ENCODE measurements at regions not wholly inside any gene's neighbourhood (a gene's known extent, or its start where the extent isn't known, plus 50 kb on each side); places are given as distances from the start of the nearest gene placed in this dataset.

DNA sequence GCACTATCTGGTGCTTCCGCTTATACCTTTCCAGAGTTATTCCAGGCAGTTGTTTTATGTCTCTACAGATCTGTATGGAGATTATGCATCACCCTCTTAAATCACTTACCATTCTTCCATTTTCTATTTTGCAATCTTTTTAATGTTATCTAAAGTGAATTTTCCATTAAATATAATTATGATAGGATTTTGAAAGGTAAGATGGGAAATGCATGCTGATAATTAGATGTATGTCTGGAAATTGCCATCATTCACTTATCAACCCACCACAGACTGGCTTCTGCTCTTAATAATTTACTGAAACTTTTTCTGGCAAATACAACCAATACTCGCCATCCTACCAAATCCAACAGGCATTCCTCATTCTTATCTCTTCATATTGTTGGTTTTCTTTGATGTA, 227.4 kb upstream of the MC4R start:
- intact Hi-C loops (cut with micrococcal nuclease): no loop called here
- Histone ChIP-seq H3K9me1 (ENCODE audit: insufficient read depth, low read length) (no peaks in the 10 kb centered on the region), H3K79me1 (ENCODE audit: low read depth in 1 of 2, low read length in 2 of 2) (no peaks in the 10 kb centered on the region)

More for the DNA sequence above, 227.4 kb upstream of the MC4R start:
- Histone ChIP-seq H3K18ac (ENCODE audit: low read depth, low read length) (no peak overlapping the region), H3K14ac (replicated peaks; ENCODE audit: low read depth, low read length) (no peak overlapping the region), H3K56ac (ENCODE audit: extremely low read depth, insufficient read depth, low read length) (no peak overlapping the region), H2AFZ (replicated peaks; ENCODE audit: low read length, poor library complexity) (no peak overlapping the region), H4K5ac (ENCODE audit: low read depth, low read length) (no peak overlapping the region), H2AK5ac (ENCODE audit: low read depth, low read length) (no peak overlapping the region), H4K91ac (ENCODE audit: insufficient read depth, low read depth, low read length) (no peak overlapping the region), H3K4me2 (ENCODE audit: low read depth, low read length) (no peak overlapping the region), H2AK9ac (replicated peaks; ENCODE audit: low read depth, low read length, poor library complexity) (no peak overlapping the region), H4K8ac (ENCODE audit: low read depth in 2 of 2, low read length in 2 of 2) (no peak overlapping the region), H3K9ac (ENCODE audit: low read depth, low read length) (no peak overlapping the region), H3K23ac (ENCODE audit: low read depth, low read length) (no peak overlapping the region), H3K4me1 (ENCODE audit: control insufficient read depth, insufficient read depth, low read length) (no peaks in the 10 kb centered on the region), H3K4ac (ENCODE audit: low read depth, low read length) (no peak overlapping the region), H3K27ac (ENCODE audit: insufficient read depth, low read length) (no peak overlapping the region), H3K9me3 (ENCODE audit: control insufficient read depth, insufficient read depth, low read length) (no peaks in the 10 kb centered on the region), H2BK120ac (ENCODE audit: low read depth, low read length) (no peak overlapping the region), H2BK20ac (ENCODE audit: low read depth, low read length) (no peak overlapping the region), H4K20me1 (ENCODE audit: insufficient read depth, low read length) (no peaks in the 10 kb centered on the region), H3K36me3 (ENCODE audit: control insufficient read depth, insufficient read depth, low read length) (no peaks in the 10 kb centered on the region), H2BK5ac (ENCODE audit: low read depth, low read length, poor library complexity, severe bottlenecking) (no peak overlapping the region), H3K4me3 (ENCODE audit: insufficient read depth, low read depth, low read length) (no peak overlapping the region), H2BK15ac (ENCODE audit: low read depth, low read length) (no peak overlapping the region), H3K27me3 (ENCODE audit: control insufficient read depth, insufficient read depth, low read length) (no peaks in the 10 kb centered on the region)
- ATAC-seq (ENCODE audit: low read depth) (no peak), DNase-seq (no peak)
- POLR2A ChIA-PET (ENCODE audit: unreplicated experiment): no interaction called here
- dilution Hi-C loops (cut with HindIII; ENCODE audit: low sequenced_read_pairs, unreplicated experiment) (no loop called here), in situ Hi-C loops (cut with MboI; ENCODE audit: low sequenced_read_pairs) (no loop called here)
- BruUV-seq (replicated peaks): no TSS peak
- TF ChIP-seq, protein P1, sequence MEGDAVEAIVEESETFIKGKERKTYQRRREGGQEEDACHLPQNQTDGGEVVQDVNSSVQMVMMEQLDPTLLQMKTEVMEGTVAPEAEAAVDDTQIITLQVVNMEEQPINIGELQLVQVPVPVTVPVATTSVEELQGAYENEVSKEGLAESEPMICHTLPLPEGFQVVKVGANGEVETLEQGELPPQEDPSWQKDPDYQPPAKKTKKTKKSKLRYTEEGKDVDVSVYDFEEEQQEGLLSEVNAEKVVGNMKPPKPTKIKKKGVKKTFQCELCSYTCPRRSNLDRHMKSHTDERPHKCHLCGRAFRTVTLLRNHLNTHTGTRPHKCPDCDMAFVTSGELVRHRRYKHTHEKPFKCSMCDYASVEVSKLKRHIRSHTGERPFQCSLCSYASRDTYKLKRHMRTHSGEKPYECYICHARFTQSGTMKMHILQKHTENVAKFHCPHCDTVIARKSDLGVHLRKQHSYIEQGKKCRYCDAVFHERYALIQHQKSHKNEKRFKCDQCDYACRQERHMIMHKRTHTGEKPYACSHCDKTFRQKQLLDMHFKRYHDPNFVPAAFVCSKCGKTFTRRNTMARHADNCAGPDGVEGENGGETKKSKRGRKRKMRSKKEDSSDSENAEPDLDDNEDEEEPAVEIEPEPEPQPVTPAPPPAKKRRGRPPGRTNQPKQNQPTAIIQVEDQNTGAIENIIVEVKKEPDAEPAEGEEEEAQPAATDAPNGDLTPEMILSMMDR (conservative IDR thresholded peaks at IDR 0.05; ENCODE audit: low read depth, low read length): no peak
- TF ChIP-seq RAD21 (IDR thresholded peaks at IDR 0.05; ENCODE audit: low read length) (no peak), FOS (IDR thresholded peaks at IDR 0.05; ENCODE audit: low read depth, low read length) (no peak), CEBPB (IDR thresholded peaks at IDR 0.05; ENCODE audit: low read depth, low read length) (no peak), RCOR1 (IDR thresholded peaks at IDR 0.05; ENCODE audit: insufficient replicate concordance, low read length) (no peak), SMC3 (IDR thresholded peaks at IDR 0.05; ENCODE audit: low read depth, low read length) (no peak), NFE2L2 (IDR thresholded peaks at IDR 0.05; ENCODE audit: low read depth, low read length) (no peak), RFX5 (IDR thresholded peaks at IDR 0.05; ENCODE audit: low read depth, low read length) (no peak), CHD1 (IDR thresholded peaks at IDR 0.05; ENCODE audit: low read depth, low read length) (no peak), MXI1 (IDR thresholded peaks at IDR 0.05; ENCODE audit: borderline replicate concordance, low read depth, low read length) (no peak), POLR2A (IDR thresholded peaks at IDR 0.05; ENCODE audit: low read depth, low read length) (no peak), BHLHE40 (IDR thresholded peaks at IDR 0.05; ENCODE audit: low read depth, low read length) (no peak), MAFK (IDR thresholded peaks at IDR 0.05; ENCODE audit: low read depth, low read length) (no peak), MAZ (IDR thresholded peaks at IDR 0.05; ENCODE audit: borderline replicate concordance, low read depth, low read length) (no peak)
- TF ChIP-seq, protein P2, sequence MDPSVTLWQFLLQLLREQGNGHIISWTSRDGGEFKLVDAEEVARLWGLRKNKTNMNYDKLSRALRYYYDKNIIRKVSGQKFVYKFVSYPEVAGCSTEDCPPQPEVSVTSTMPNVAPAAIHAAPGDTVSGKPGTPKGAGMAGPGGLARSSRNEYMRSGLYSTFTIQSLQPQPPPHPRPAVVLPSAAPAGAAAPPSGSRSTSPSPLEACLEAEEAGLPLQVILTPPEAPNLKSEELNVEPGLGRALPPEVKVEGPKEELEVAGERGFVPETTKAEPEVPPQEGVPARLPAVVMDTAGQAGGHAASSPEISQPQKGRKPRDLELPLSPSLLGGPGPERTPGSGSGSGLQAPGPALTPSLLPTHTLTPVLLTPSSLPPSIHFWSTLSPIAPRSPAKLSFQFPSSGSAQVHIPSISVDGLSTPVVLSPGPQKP (IDR thresholded peaks at IDR 0.05; ENCODE audit: borderline replicate concordance, low read depth, low read length): no peak
- TF ChIP-seq, protein P3, sequence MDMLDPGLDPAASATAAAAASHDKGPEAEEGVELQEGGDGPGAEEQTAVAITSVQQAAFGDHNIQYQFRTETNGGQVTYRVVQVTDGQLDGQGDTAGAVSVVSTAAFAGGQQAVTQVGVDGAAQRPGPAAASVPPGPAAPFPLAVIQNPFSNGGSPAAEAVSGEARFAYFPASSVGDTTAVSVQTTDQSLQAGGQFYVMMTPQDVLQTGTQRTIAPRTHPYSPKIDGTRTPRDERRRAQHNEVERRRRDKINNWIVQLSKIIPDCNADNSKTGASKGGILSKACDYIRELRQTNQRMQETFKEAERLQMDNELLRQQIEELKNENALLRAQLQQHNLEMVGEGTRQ (IDR thresholded peaks at IDR 0.05; ENCODE audit: low read depth, low read length): no peak
- WGBS, 2 experiments (ENCODE audit: extremely low coverage in 2 of 2, insufficient read length in 1 of 2): no CpG with 5 or more reads among the region's 2 CpGs
- CTCF ChIA-PET: no interaction called here

Data from IMR-90 (cell line).